PC-9 (cell line): ENCODE measurements at regions not wholly inside any gene's neighbourhood (a gene's known extent, or its start where the extent isn't known, plus 50 kb on each side); places are given as distances from the start of the nearest gene placed in this dataset.

Experiments used
- EZH2 ChIP-seq: fragments of 200-600 bp; sonication (generic); IDR thresholded peaks from 2 replicates; pipeline ENCODE4 v1.8.0; 2017; ENCODE audit warnings: antibody characterized with exemption, low read depth
- TF ChIP-seq, protein P1 (sequence below): fragments of 200-600 bp; sonication (generic); conservative IDR thresholded peaks from 2 replicates; pipeline ENCODE4 v1.6.1; 2017; ENCODE audit warnings: mixed run types, antibody characterized with exemption, mild to moderate bottlenecking, moderate library complexity

DNA sequence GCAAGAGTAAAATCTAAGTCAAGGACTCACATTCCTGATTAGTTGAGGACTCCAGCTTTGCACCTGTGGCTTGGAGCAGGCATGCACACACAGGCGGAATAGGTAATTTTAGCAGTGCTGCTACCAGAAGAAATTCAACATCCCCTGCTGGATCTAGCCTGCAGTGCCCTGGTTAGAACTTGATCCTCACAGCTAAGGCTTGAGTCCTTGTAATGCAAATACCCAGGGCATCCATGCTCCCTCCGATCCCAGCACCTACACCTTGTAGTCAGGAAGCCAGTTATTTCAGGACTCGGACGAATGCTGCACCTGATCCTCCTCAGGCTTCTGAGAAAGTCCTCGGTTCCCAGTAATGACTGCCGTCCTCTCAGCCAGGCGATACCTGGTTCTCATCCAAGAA, 309.0 kb upstream of the AMIGO2 start:
- TF ChIP-seq, protein P1, sequence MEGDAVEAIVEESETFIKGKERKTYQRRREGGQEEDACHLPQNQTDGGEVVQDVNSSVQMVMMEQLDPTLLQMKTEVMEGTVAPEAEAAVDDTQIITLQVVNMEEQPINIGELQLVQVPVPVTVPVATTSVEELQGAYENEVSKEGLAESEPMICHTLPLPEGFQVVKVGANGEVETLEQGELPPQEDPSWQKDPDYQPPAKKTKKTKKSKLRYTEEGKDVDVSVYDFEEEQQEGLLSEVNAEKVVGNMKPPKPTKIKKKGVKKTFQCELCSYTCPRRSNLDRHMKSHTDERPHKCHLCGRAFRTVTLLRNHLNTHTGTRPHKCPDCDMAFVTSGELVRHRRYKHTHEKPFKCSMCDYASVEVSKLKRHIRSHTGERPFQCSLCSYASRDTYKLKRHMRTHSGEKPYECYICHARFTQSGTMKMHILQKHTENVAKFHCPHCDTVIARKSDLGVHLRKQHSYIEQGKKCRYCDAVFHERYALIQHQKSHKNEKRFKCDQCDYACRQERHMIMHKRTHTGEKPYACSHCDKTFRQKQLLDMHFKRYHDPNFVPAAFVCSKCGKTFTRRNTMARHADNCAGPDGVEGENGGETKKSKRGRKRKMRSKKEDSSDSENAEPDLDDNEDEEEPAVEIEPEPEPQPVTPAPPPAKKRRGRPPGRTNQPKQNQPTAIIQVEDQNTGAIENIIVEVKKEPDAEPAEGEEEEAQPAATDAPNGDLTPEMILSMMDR: no peak
- no peak for TF ChIP-seq EZH2
